ENCODE measurements at regions not wholly inside any gene's neighbourhood (a gene's known extent, or its start where the extent isn't known, plus 50 kb on each side); places are given as distances from the start of the nearest gene placed in this dataset.
A peak's percentile ranks its signal among the peaks of the same experiment; 100 is the strongest.

- DNase-seq (ENCODE audit: extremely low spot score in 2 of 2): no peak
- peaks cover 0 to 17% of the 10 kb centered on the region in 2 donors for H3K36me3 ChIP-seq
- H3K27me3 ChIP-seq: no peaks in the 10 kb centered on the region
- no peak overlapping the region for H3K4me3 ChIP-seq
- intact Hi-C loops (cut with DNase I): no loop called here
- TF ChIP-seq POLR2AphosphoS5 (IDR thresholded peaks at IDR 0.05; ENCODE audit: insufficient read depth in 1 of 2, low read depth in 1 of 2) (no peak), POLR2A (IDR thresholded peaks at IDR 0.05) (no peak), CTCF (IDR thresholded peaks at IDR 0.05) (no peak)
- peaks cover 28% of the 10 kb centered on the region for H3K4me1 ChIP-seq
- no peak overlapping the region for H3K27ac ChIP-seq
- no peaks in the 10 kb centered on the region for H3K9me3 ChIP-seq
Observed at GRCh38 chr22:25361899-25362214, 142.4 kb downstream of the CRYBB2 start.

- peaks cover 33% of the 10 kb centered on the region for H3K4me1 ChIP-seq
- H3K4me3 ChIP-seq: no peak overlapping the region
- no peaks in the 10 kb centered on the region for H3K27me3 ChIP-seq
- peak; percentile 48 to 77 (median 73) for TF ChIP-seq CTCF (IDR thresholded peaks at IDR 0.05)
- TF ChIP-seq POLR2A (IDR thresholded peaks at IDR 0.05): no peak
- DNase-seq (ENCODE audit: extremely low spot score in 2 of 2): no peak
- peaks cover 0 to 12% of the 10 kb centered on the region in 2 donors for H3K36me3 ChIP-seq
- H3K27ac ChIP-seq: no peak overlapping the region
- intact Hi-C loops (cut with DNase I): no loop called here
- no peaks in the 10 kb centered on the region for H3K9me3 ChIP-seq
Observed at GRCh38 chr22:25362215-25362882, 142.9 kb downstream of the CRYBB2 start.

- intact Hi-C loops (cut with DNase I): no loop called here
- Histone ChIP-seq H3K4me3 (no peak overlapping the region), H3K9me3 (no peaks in the 10 kb centered on the region), H3K4me1 (peaks cover 34% of the 10 kb centered on the region), H3K36me3 (peaks cover 0 to 7% of the 10 kb centered on the region in 2 donors), H3K27ac (no peak overlapping the region), H3K27me3 (no peaks in the 10 kb centered on the region)
- DNase-seq (ENCODE audit: extremely low spot score in 2 of 2): no peak
- TF ChIP-seq POLR2A (IDR thresholded peaks at IDR 0.05): no peak
- no peak for TF ChIP-seq CTCF (IDR thresholded peaks at IDR 0.05)
- TF ChIP-seq POLR2AphosphoS5 (IDR thresholded peaks at IDR 0.05; ENCODE audit: insufficient read depth in 1 of 2, low read depth in 1 of 2): no peak
Observed at GRCh38 chr22:25362883-25363240, 143.4 kb downstream of the CRYBB2 start.

GRCh38 chr22:25363474-25363873 is 144.0 kb downstream of the CRYBB2 start:
- Histone ChIP-seq H3K27me3 (no peaks in the 10 kb centered on the region), H3K27ac (no peak overlapping the region), H3K9me3 (no peaks in the 10 kb centered on the region), H3K4me3 (no peak overlapping the region), H3K4me1 (peaks cover 35% of the 10 kb centered on the region), H3K36me3 (peaks cover 0 to 5% of the 10 kb centered on the region in 2 donors)
- TF ChIP-seq CTCF (IDR thresholded peaks at IDR 0.05) (no peak), POLR2AphosphoS5 (IDR thresholded peaks at IDR 0.05; ENCODE audit: insufficient read depth in 1 of 2, low read depth in 1 of 2) (no peak), POLR2A (IDR thresholded peaks at IDR 0.05) (no peak)
- DNase-seq (ENCODE audit: extremely low spot score in 2 of 2): no peak
- intact Hi-C loops (cut with DNase I): no loop called here

- peaks cover 43% of the 10 kb centered on the region for H3K4me1 ChIP-seq
- no peaks in the 10 kb centered on the region for H3K9me3 ChIP-seq
- H3K36me3 ChIP-seq: no peaks in the 10 kb centered on the region
- no peak for DNase-seq (ENCODE audit: extremely low spot score in 2 of 2)
- no peak overlapping the region for H3K4me3 ChIP-seq
- intact Hi-C loops (cut with DNase I): no loop called here
- H3K27ac ChIP-seq: no peak overlapping the region
- H3K27me3 ChIP-seq: no peaks in the 10 kb centered on the region
- no peak for TF ChIP-seq POLR2A (IDR thresholded peaks at IDR 0.05)
- no peak for TF ChIP-seq CTCF (IDR thresholded peaks at IDR 0.05)
- TF ChIP-seq POLR2AphosphoS5 (IDR thresholded peaks at IDR 0.05; ENCODE audit: insufficient read depth in 1 of 2, low read depth in 1 of 2): no peak
Observed at GRCh38 chr22:25364281-25364680, 144.8 kb downstream of the CRYBB2 start.

Measured in vagina (tissue), 2 donors.